Mucosa of gallbladder (tissue), 1 donor: ENCODE measurements at regions not wholly inside any gene's neighbourhood (a gene's known extent, or its start where the extent isn't known, plus 50 kb on each side); places are given as distances from the start of the nearest gene placed in this dataset.

Experiments used
- DNase-seq: peaks from one replicate; pipeline ENCODE4 v3.0.0-alpha.2; 2020; ENCODE audit warnings: low spot score
- donor health status: DM: no; HTN: no; CAD: no.

GRCh38 chr1:166221316-166221715, 54.5 kb upstream of the FAM78B start:
- DNase-seq: no peak

DNA sequence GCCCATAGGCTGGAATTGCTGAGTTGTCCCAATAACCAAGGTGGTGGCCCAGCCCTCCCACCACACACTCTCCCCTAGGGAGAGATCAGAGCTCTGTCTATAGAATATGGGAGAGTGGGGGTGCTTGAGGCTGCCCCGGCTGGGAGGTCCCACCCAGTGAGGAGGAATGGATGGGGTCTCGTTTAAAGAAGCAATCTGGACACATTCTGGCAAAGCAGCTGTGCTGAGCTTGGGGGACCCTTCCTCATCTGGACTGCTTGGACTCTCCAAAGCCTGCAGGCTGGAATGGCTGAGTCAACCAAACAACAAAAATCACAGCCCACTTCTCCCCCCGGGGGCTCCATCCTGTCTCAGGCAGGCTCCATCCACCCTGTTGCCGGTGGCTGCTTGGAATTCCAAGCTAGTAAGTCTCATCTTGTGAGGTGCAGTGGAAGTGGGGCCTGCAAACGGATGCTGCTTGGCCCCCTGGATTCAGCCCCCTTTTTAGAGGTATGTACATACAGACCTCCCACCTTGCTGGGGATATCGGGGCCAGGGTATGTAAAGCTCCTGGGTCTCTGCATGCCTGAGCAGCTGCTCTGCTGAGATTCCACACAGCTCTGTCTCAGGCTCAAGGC, 67.1 kb upstream of the FAM78B start:
- no peak for DNase-seq

DNA sequence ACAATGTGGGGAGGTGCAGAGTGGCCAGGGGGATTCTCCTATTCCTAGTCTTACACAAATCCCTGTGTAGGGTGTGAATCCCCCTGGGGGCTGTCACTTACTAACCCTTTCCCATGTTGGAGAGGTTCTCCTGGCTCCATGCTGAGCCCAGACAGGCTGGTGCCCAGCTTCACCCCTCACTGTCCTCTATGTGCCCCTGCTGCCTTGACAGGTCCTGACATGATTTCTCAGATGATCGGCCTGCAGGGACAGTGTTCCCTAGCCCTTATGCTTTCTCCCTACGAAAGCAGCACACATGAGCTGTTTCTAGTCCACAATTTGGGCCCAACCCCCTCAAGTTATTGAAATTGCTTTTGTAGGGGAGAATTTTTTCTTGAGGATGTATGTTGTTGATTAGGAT, 68.9 kb upstream of the FAM78B start:
- DNase-seq: no peak

GRCh38 chr1:166237675-166238074, 70.9 kb upstream of the FAM78B start:
- no peak for DNase-seq

GRCh38 chr1:166253076-166253779, 86.4 kb upstream of the FAM78B start:
- no peak for DNase-seq

GRCh38 chr1:166258017-166258416, 91.2 kb upstream of the FAM78B start:
- DNase-seq: no peak

DNA sequence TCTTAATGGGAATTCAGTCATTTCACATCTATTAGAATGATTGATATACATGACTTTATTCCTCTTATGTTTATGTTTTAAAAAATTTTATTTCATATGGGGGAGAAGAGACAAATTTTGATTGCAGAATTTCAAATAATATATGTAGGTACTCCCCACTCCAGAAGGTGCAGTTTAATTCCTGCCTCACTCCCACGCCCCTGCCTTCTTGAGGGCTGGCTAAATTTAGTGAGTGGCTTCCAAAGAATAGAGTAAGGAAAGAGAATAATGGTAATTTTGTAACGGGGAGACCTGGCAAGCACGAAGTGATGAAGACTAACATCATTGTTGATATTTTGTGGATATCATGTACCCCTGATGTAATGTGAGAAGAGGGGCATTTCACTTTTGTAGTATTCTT, 94.7 kb upstream of the FAM78B start:
- no peak for DNase-seq

DNA sequence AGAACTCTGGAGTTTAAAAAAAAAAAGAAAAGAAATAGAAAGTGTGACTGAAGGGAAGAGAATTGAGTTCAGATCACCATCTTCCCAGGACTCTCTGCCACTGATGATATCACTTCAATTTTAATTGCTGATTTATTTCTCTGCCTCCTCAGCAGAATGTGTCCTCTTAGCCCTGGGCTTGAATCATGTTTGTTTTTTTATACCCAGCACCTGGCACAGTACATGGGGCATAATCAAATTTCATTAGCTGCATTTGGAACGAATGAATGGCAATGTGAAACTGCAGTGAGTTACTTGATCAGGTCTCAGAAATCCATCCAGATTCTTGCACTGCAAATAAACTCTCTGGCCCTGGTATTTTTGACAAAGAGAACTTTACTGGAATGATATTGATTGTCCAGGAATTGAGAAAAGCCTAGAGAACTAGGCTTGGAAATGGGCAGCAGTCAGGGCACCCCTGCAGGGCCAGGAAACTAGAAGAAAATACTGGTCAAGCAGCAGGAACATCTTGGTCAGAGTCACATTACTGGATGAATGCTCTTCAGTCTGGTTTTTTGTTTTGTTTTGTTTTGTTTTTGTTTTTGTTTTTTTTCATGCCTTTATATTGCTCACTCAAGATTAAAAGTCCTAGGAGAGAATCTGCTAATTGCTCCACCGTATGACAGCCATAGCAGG, 103.8 kb upstream of the FAM78B start:
- no peak for DNase-seq

- no peak for DNase-seq
Measured at GRCh38 chr1:166271151-166271538, 104.3 kb upstream of the FAM78B start.

DNA sequence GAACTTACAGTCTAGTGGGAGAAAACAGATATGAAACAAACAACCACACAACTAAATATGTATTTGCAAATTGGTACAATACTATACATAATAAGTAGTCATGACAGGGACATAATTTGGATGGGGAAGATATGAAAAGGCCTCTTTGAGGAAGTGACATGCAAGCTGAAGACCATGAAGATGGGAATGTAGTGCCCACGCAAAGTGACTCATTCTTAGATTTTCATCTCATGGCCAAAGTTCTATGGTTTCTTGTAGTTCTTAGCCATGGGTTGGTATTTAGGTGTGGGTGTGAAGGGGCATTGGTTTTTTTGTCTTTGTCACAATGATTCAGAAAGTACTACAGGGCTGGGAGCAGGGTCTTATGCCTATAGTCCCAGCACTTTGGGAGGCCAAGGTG, 105.4 kb upstream of the FAM78B start:
- DNase-seq: no peak

GRCh38 chr1:166272851-166273250, 106.0 kb upstream of the FAM78B start:
- no peak for DNase-seq

DNA sequence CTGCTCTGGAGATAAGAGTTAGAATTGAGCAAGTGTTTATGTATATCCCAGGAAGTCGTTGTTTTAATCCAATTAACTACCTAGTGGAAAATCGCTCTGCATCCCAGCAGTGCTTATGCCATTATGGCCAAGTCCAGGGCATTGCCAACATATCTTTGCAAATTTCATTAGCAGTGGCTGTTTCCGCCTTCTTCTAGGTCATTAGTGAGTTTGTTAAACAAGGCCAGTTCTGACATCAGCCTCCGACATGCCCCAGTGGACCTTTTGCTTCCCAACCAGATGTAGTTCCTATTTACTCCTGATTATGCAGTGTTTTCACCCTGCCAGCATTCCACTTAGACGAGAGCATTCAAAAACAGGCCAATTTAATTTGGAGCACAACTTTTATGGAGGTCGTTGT, 106.8 kb upstream of the FAM78B start:
- DNase-seq: no peak

DNA sequence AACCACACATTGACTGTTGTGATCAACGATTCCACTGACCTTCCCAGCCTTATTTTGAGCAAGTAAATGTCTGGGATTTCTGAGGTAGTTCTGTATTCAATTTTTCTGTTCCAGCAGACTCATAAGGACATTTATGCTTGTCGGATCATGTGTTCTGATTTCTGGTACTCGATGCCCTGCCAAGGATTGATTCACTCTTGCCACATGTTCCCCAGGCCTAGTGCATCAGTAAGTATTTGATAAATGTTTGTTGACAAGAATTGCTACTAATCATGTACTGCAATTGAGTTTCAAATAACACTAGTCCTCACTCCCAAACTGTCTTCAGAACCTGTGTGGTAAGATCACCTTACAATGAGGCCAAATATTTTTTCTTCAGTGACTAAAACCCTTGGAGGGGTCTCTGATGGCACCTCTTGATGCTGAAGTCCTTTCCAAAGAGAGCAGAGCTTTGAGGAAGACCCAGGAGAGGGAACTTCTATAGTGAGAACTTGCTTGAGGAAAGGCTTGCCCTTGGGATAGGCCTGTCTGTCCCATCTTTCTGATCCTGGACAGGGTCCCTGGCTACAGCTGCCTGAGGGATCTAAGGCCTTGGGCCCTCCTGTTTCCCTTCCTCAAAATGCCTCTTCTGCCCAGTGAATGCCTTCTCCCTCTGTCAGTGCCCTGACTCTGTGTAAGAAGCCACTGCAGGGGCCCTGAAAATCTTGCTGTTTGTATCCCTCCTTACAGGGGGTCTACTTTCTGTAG, 115.8 kb upstream of the FAM78B start:
- DNase-seq: no peak

DNA sequence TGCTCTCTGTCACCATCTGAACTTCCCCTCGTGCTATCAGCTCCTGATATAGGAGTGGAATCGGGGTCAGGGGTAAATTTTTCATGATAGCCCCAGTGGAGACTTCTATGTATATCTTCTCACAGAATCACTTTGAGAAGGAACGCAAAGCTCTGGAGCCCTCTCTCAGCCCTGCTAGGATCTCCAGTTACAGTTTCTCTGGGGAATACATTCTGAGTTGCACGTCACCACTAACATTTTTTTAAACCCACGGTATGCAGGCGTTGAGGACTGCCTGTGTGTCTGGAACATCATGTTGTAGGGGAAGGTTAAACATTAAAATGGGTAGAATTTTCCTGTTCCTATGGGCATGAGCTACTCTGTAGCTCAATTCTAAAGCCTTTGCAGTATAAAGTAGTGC, 116.4 kb upstream of the FAM78B start:
- DNase-seq: no peak

- DNase-seq: no peak
Measured at GRCh38 chr1:166283600-166283999, 116.8 kb upstream of the FAM78B start.

DNA sequence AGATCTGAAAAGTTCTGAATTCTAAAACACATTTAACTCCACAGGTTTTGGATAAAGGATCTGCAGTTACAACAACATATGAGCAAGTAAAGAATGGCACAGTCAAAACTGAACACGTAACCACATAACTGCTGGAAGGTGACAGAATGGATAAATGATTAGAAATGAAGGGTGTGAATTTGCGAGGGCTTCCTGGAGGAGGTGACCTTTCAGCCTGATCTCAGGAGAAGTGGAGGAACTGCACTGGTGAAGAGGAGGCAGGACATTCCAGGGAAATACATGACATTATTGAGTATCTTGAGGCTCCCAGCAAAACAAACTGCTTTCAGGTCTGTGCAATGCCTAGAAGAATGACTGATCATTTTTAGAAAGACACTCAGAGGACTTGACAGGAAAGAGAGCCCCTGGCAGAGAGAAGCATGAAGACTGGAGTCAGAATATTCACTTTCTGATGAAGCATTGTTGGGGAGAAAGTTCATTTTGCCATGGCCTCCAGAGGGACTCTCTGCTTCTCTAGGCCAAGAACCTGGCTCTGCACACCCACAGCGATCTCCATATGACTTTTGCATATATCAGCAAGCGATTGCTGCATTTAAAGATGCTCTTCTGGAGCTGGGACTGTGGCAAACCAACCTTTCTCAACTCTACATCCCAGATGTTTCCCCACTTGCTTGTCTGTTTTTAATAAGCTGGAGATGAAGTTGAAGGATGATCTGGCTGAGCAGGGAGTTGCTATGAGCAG, 122.7 kb upstream of the FAM78B start:
- DNase-seq: no peak

GRCh38 chr1:166295656-166296055, 128.9 kb upstream of the FAM78B start:
- DNase-seq: no peak

DNA sequence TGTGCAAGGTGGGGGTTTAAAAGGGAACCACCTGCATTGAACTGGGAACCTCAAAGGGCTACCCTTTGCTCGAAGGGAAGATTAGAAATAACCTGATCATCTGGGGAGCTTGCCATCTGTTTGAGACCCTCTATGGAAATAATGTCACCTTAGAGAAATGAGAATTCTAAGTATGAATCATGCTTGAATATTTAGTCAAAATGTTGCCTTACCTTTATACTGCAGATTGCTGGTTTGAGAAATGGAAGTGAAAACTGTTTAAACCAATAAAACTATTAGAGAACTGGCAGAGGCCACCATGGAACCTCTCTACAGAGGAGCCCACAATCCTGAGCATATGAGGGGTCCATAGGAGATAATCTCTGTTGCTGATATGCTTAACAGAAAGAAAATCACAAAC, 131.2 kb upstream of the FAM78B start:
- DNase-seq: no peak

GRCh38 chr1:166300767-166301166, 134.0 kb upstream of the FAM78B start:
- no peak for DNase-seq

GRCh38 chr1:166302989-166303758, 136.4 kb upstream of the FAM78B start:
- DNase-seq: no peak

- DNase-seq: no peak
Measured at GRCh38 chr1:166304131-166304530, 137.3 kb upstream of the FAM78B start.
